Activated CD4-positive, alpha-beta T cell treated with anti-CD3 and anti-CD28 coated beads for 48 hours (primary cell): ENCODE measurements at regions not wholly inside any gene's neighbourhood (a gene's known extent, or its start where the extent isn't known, plus 50 kb on each side); places are given as distances from the start of the nearest gene placed in this dataset.

Source experiments
- DNase-seq: peaks from one replicate; pipeline ENCODE4 v3.0.0-alpha.2; 2020

DNA sequence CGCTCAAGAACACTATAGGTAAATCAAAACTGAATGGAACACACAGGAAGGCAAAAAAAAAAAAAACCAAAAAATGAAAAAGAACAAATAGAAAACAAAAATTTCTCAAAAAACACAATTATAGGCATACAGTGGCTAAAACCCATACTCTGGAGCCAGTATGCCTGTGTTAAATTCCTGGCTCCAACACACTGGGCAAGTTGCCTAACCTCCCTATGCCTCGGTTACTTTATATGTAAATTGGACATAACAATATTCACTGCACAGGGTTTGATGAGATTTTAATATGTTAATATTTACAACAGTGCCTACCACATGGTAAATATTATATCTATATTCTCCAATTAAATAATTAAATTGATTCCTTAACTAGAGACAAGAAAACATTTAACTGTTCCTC, 217.1 kb downstream of the HTR7 start:
- no peak for DNase-seq

- DNase-seq = no peak
Measured at GRCh38 chr10:90641731-90642130, 216.1 kb downstream of the HTR7 start.

DNA sequence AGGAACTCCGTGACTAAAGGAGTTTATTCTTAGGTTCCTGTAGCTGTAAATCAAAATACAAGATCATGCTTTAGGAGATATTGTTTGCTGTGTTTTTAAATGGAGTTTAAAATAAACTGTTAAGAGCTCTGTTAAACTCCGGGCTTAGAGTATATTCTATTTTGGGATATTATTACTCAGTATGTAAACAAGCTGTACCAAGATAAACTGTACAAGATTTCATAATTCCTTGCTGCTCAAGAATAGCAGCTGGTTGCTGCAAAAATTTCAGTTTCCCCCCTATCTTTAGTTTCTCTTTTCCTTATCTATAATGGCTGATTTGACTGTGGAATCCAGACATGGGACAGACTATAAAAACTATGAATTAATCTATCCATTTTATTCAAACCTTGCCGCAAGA, 215.7 kb downstream of the HTR7 start:
- no peak for DNase-seq

- DNase-seq = no peak
Measured at GRCh38 chr10:90642650-90643049, 215.2 kb downstream of the HTR7 start.

- DNase-seq = no peak
Measured at GRCh38 chr10:90644165-90644564, 213.7 kb downstream of the HTR7 start.

DNA sequence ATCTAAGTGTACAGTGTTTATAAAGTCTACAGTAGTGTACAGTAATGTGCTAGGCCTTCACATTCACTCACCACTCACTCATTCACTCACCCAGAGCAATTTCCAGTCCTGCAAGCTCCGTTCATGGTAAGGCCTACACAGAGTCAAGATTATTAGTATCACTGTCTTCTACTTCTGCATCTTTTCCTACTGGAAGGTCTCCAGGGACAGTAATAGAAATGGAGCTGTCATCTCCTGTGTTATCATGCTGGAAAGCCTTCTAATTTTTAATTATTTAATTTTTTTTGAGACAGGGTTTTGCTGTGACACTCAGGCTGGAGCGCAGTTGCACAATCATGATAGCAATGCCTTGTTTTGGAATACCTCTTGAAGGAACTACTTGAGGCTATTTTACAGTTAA, 207.0 kb downstream of the HTR7 start:
- no peak for DNase-seq

- no peak for DNase-seq
Measured at GRCh38 chr10:90652519-90652918, 205.3 kb downstream of the HTR7 start.

DNA sequence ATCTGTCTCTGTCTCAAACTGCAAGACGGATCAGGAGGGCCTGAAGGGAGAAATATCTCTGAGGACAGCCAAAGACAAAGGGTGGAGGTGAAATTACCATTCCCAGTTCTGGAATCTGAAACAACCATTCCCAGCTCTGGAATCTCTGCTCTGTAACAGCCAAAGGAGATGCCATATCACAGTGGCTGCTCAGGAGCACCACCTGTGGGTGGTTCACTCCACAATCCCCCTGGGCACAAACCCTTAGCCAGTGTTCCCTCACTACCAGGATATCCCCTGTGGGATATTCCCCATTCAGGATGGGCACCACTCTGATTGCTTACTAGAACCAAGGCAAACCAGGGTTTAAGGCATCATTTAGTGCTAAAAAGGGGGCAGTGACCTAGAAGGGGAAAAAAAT, 199.0 kb downstream of the HTR7 start:
- no peak for DNase-seq

DNA sequence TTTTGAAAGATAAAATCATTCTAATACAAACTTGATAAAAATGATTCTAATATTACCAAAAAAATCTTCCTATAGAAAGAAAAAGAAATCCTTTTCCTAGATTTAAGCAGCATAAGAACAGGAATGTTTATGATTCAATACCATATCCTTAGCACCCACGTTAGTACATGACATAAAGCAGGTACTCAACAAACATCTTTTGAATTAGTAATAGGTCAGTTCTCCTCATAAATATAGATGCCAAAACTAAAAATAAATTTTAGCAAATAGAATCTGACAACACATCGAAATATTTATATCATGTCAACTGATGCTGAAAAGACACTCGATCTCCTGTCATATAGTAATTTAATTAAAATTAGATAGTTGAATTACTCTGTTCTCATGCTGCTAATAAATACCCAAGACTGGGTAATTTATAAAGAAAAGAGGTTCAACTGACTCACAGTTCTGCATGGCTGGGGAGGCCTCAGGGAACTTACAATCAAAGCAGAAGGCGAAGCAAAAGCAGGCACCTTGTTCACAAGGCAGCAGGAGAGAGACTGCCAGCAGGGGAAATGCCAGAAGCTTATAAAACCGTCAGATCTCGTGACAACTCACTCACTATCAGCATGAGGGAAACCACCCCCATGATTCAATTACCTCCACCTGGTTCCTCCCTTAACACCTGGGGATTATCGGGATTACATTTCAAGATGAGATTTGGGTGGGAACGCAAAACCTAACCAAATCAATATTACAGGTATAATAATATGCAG, 191.8 kb downstream of the HTR7 start:
- no peak for DNase-seq

GRCh38 chr10:90674461-90674860, 183.4 kb downstream of the HTR7 start:
- DNase-seq = no peak

DNA sequence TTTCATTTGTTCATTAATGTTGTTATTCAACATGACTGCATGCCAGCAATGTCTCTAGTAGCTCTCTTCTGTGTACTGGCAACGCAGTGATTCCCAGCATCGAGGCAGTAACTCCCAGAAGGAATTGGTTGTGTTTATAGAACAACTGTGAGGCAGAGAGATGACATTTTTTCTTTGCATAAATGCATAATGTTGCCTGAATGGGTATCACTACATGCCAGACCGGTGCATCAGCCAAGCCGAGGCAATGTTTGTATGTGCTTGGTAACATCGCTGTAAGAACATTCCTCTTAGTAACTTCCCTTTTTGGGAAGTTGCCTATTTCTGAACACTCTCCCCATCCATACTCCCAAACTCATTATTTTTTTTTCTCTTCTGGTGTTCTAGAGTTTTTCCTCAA, 182.9 kb downstream of the HTR7 start:
- no peak for DNase-seq

GRCh38 chr10:90675621-90676020, 182.2 kb downstream of the HTR7 start:
- no peak for DNase-seq
